Hindlimb muscle (tissue), 1 donor: ENCODE measurements at regions not wholly inside any gene's neighbourhood (a gene's known extent, or its start where the extent isn't known, plus 50 kb on each side); places are given as distances from the start of the nearest gene placed in this dataset.
"Not testable (repeated sequence)": the region's sequence is repeated elsewhere in the genome, so short reads cannot be mapped to it uniquely, and the experiment has no call there.

Experiments used
- DNase-seq: peaks from one replicate; pipeline ENCODE4 v3.0.0-alpha.2; 2013

GRCh38 chr5:135776457-135776856, 58.0 kb upstream of the SLC25A48 start:
- no peak for DNase-seq

- peak; percentile 6 for DNase-seq
Observed at GRCh38 chr5:135761746-135762145, 72.7 kb upstream of the SLC25A48 start.

- no peak for DNase-seq
Observed at GRCh38 chr5:135759149-135759784, 75.2 kb upstream of the SLC25A48 start.

GRCh38 chr5:135753990-135754389, 80.5 kb upstream of the SLC25A48 start:
- DNase-seq, result no peak

DNA sequence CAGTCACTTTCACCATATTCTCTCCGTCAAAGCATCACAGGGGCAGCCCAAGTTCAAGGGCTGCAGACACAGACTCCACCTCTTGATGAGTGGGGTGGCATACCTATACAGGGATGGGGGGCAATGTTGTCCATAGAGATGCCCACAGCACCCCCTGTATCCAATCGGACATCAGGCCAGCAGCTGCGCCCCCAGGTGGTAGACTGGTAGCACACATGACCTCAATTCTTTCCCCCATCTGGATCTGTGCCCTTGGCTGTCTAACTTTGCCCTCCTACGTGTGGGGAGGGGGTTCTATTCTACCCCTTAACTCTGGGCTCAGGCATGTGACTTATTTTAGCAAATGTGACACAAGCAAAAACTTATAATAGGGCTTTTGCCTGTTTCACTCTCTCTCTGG, 84.0 kb upstream of the SLC25A48 start:
- DNase-seq, result no peak

DNA sequence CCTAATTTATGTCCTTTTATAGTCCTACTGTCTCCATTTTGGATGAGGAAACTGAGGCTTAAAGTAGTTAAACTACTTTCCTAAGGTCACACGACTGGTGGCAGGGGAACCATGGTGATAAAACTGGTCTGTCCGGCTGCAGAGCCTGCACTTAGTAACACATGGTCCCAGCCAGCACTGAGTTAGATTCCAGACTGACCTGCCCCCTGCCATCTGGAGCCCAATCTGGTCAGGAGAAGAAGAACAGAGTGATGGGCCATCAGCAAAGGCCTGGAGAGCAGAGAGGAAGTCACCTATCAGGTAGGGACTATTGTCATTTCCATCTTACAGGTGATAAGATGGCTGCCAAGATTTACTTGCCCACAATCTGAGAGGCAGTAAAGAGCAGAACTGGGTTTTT, 86.6 kb upstream of the SLC25A48 start:
- no peak for DNase-seq

DNA sequence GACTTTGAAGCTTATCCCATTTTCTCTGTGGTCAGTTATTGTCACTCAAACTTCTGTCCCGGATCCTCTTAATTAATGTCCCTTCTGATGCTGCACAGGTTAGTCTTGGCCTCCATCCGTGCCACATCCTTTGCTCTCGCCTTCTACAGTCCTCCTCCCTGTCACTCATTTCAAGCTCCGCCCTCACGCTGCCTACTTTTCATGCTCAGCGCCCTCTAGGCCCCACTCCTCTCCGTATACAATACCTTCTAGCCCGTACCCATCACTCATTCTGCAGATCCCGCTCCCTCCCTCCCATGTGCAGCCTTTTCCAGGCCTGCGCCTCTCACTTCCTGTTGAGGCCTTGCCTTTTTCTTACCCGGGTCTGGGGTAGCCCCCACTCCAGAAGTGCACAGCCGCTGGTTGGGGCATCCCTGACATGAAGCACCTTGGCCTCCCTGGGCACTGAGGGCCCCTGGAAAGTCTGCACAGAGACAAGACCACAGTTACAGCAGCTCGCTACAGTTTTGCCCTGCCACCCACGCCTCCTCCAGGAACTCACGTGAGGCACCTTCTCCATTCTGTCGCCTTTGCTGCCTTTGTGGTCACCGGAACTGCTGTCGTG, 88.5 kb upstream of the SLC25A48 start:
- DNase-seq, result no peak

DNA sequence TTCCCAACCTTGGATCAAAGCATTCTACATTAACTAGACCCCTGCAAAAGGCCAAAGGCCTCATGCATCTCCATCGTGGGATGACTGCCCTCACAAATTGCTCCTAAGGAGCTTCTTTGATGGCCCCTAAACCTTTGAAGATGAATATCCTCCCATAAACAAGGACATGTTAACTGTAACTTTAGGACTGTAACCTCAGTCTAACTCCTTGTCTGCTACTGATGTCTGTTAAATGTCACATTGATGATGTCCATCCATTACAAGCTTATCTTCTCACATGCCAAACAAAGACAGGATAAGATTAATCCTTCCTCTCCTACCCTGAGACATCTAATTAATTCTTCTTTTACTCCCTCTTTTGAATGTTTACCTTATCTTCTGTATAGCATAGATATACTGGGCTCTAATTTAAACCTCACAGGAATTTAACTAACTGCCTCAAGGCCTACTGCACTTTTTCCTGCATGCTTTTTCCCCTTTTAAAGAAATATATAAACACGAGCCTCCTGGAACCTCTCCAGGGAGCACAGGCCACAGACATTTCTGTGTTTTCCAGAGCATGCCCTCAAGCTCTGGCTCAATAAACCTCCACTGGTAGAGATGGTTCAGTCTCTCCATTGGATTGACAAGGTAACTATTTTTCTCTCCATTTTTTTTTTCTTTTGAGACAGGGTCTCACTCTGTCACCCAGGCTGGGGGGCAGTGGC, 90.6 kb upstream of the SLC25A48 start:
- DNase-seq, result no peak

DNA sequence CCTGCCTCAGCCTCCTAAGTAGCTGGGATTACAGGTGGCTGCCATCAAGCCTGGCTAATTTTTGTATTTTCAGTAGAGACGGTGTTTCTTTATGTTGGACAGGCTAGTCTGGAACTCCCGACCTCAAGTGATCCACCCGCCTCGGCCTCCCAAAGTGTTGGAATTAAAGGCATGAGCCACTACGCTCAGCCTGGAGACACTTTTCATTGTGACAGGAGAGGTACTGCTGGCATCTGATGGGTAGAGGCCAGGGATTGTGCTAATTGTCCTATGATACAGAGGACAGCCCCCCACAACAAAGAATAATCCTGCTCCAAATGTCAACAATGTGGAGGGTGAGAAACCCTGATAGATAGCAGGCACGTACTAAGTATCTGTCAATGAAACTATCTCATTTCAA, 91.3 kb upstream of the SLC25A48 start:
- DNase-seq, result no peak

GRCh38 chr5:135742240-135742639, 92.2 kb upstream of the SLC25A48 start:
- not testable (repeated sequence) for DNase-seq

GRCh38 chr5:135741040-135741439, 93.4 kb upstream of the SLC25A48 start:
- no peak for DNase-seq

DNA sequence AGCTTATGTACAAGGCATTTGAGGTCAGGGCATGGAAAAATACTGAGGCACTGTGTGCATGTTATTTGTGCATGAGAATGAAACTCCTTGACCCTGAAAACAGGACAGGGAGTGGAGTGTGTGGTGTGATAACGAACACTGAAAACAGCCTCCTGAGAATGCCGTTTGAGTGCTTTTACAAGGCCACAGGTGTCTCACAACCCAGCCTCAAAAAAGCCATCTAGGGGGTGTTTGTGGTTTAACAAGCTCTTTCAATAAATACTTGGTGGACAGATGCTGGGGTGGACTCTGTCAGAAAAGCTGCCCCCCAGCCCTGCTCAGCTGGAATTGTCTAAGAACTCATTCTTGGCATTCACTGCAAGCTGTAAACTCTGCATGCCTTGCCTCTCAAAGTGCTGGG, 94.0 kb upstream of the SLC25A48 start:
- DNase-seq, result no peak

DNA sequence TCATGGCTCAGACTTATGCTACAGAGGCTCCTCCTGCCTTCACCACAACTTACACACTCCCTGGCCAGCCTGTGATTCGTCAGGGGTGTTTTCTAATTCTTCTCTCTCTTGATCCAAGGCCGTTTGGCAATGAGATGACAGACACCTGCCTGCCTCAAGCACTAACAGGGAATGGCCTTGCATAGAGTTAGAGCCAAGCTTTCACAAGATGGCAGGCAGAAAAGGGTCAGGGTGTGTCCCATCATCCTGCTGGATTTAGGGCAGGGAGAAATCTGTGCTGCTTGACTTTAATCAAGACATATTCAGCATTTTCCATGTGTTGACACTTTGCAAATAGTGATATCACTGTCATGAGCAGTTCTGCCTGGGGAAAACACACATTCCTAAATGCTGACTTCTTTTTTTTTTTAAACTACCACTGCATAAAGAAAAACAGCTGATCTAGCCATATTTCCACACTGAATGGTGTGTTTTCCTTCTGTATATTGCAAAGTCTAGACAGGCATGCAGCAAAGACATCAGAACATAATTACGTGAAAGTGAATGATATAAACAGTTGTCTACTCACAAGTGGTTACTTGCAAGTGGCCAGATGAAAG, 95.0 kb upstream of the SLC25A48 start:
- DNase-seq, result peak; percentile 14

DNA sequence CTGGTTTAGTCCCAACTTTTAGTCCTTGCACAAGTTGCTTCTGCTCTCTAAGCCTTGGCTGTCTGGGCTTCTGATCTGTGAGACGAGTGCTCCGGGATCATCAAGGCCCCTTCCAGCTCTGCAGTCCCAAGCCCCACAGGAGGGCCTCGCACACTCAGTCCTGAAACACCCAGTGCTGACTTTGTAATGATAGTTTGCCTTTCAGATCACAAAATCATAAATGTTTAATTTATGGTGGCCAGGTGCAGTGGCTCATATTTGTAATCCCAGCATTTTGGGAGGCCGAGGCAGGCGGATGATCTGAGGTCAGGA, 95.9 kb upstream of the SLC25A48 start:
- no peak for DNase-seq

DNA sequence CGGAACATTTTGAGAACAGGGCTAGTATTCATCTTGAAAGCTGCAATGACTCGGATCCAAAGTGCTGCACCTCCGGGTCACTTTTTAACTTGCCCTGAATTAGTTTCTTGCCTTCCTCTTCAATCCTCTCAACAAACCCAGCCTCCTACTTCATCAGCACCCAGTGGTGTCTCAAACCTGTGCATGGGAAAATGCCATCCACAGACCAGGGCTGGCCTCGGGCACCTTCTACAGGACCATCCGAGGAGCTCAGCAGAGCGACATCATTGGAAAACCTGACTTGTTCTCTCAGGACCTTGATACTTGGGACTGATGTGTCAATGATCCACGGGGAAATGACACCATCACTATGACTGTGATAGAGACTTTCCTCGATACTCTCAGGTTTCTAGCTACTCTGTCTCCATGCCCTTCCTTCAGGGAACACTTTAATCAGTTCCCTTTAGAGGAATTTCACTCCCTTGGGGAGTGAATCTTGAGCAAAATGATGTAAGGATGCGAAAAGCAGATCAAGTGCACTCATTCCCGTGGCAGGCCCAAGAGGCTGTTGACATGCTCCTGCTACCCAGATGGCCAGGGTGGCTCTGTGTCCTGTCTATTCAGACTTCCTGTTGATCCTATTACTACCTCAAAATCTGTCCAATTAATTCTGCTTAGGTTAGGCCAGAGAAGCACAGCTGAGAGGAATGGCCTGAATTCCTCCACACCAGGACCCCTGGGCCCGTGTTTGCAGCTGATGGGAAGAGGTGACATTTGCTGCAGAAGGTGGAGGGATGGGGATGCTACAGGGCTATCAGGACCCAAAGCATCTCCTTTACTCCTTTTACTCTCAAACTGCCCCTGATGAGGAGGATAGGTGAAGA, 96.5 kb upstream of the SLC25A48 start:
- no peak for DNase-seq

DNA sequence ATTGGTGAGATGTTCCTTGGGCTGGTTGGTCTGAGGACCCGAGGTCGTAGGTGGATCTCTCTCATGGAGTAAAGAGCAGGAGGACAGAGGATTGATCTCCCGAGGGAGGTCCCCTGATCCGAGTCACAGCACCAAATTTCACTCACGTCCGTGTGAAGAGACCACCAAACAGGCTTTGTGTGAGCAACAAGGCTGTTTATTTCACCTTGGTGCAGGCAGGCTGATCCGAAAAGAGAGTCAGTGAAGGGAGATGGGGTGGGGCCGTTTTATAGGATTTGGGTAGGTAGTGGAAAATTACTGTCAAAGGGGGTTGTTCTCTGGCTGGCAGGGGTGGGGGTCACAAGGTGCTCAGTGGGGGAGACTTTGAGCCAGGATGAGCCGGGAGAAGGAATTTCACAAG, 97.5 kb upstream of the SLC25A48 start:
- not testable (repeated sequence) for DNase-seq

- DNase-seq, result no peak
Observed at GRCh38 chr5:135735831-135736230, 98.6 kb upstream of the SLC25A48 start.

DNA sequence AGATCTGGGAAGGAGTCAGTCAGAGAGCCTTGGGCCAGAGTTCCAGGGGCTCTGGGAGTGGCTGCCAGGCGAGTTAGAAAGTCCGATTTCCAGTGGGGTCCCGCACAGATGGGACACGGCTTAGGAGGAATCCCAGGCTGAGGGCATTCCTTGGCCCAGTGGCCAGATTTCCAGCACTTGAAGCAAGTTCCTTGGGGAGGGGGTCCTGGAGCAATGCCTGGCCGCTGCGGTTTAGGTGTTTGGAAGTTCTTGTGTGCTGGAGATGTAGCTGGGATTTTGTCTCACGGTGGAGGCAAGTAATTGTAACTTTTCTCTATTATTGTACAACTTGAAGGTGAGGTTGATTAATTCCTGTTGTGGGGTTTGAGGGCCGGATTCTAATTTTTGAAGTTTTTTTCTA, 99.5 kb upstream of the SLC25A48 start:
- not testable (repeated sequence) for DNase-seq

GRCh38 chr5:135731034-135731433, 103.4 kb upstream of the SLC25A48 start:
- DNase-seq, result not testable (repeated sequence)

GRCh38 chr5:135730161-135730560, 104.3 kb upstream of the SLC25A48 start:
- DNase-seq, result not testable (repeated sequence)

GRCh38 chr5:135729321-135729786, 105.1 kb upstream of the SLC25A48 start:
- DNase-seq, result peak; percentile 45

DNA sequence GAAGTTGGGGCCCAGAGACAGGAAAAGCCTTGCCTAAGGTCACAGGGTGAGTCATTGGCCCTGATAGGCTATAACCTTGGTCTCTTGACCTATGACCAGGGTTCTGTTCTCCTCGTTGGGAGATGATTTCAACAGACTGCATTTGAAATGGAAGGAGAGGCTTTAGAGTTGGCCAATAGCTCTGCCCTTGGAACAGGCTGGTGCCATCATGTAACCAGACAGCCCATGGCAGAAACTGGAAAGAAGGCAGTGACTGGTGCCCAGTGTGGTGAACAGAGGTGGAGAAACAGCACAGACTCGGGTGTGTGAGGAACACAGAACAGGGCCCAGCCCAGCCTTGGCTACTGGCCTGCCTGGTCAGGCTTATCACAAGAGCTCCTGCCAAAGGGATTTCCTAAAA, 109.8 kb upstream of the SLC25A48 start:
- no peak for DNase-seq

DNA sequence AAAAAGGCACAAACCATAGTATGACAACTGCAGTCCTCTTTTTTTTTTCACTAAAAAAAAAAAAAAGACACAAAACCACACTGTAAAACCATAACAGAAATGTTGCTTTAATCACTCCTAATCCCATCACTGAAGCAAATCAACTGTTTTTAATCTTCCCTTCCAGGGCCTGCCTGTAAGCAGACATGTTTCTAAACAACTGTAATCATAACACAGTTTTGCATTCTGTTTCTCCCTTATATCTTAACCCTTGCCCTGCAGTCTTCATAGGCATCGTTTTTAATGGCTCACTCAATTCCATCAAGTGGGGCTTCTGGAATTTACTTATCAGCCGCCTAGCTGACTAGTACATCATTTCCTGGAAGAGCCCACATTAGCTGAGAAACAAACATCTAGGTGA, 111.0 kb upstream of the SLC25A48 start:
- no peak for DNase-seq
